ENCODE measurements at regions not wholly inside any gene's neighbourhood (a gene's known extent, or its start where the extent isn't known, plus 50 kb on each side); places are given as distances from the start of the nearest gene placed in this dataset.

DNA sequence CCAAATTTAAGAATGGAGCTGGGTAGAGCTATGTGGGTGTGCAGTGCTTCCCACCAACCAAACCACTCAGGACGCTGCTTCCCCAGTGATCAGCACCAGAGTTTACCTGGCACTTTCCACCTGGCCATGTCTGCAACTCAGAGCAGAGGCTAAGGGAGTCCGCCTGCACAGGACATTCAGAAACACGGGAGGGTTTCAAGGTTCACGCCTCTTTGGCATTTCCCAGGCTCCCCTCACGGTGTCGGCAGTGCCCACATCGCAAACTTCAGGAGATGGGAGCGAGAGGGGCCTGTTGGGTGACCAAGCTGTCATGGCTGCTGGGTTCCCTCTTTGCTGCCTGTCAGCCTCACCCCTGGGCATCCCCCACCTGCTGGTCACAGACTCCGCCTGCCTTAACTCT, 161.5 kb downstream of the NXNL2 start:
- peaks cover 0 to 7% (median 3%) of the 10 kb centered on the region in 4 donors for H3K4me1 ChIP-seq
- TF ChIP-seq CTCF (IDR thresholded peaks at IDR 0.05), result no peak
- no peaks in the 10 kb centered on the region for H3K36me3 ChIP-seq
- no peak for DNase-seq
- H3K4me3 ChIP-seq, result no peak overlapping the region
- H3K27ac ChIP-seq, result no peak overlapping the region
- no peaks in the 10 kb centered on the region for H3K9me3 ChIP-seq
- 86 to 93% methylated on average over 9 of the region's 9 CpGs for WGBS, 2 donors
- intact Hi-C loops (cut with DNase I), result no loop called here
- no peaks in the 10 kb centered on the region for H3K27me3 ChIP-seq

GRCh38 chr9:88697764-88698432, 162.9 kb downstream of the NXNL2 start:
- H3K9me3 ChIP-seq, result no peaks in the 10 kb centered on the region
- H3K27ac ChIP-seq, result no peak overlapping the region
- TF ChIP-seq POLR2AphosphoS5 (IDR thresholded peaks at IDR 0.05), result no peak
- TF ChIP-seq CTCF (IDR thresholded peaks at IDR 0.05), result no peak
- TF ChIP-seq POLR2A (IDR thresholded peaks at IDR 0.05), result no peak
- TF ChIP-seq EP300 (IDR thresholded peaks at IDR 0.05), result no peak
- H3K36me3 ChIP-seq, result no peaks in the 10 kb centered on the region
- H3K4me1 ChIP-seq, result peaks cover 0 to 7% (median 3%) of the 10 kb centered on the region in 4 donors
- no peak for DNase-seq
- no peaks in the 10 kb centered on the region for H3K27me3 ChIP-seq
- intact Hi-C loops (cut with DNase I), result no loop called here
- 63 to 72% methylated on average over 8 of the region's 8 CpGs for whole genome bisulfite sequencing, 2 donors
- no peak overlapping the region for H3K4me3 ChIP-seq

DNA sequence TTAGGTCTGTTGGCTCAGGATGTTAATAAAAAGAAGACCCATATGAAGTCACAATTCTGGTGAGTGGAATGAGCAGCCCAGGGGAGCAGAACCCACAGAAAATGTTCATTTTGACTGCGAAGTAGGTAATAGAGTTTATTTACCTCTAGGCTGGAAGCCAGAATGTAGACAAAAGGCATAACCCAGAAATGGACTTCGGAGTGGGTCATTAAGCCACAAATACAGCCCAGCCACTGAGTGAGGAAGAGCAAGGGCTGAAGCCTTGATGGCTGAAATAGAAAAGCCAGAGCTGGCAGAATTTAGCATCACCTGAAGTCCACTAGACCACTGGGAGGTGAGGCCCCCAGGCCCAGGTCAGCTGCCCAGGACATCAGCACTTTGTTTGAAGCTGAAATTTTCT, 168.0 kb downstream of the NXNL2 start:
- intact Hi-C loops (cut with DNase I), result no loop called here

DNA sequence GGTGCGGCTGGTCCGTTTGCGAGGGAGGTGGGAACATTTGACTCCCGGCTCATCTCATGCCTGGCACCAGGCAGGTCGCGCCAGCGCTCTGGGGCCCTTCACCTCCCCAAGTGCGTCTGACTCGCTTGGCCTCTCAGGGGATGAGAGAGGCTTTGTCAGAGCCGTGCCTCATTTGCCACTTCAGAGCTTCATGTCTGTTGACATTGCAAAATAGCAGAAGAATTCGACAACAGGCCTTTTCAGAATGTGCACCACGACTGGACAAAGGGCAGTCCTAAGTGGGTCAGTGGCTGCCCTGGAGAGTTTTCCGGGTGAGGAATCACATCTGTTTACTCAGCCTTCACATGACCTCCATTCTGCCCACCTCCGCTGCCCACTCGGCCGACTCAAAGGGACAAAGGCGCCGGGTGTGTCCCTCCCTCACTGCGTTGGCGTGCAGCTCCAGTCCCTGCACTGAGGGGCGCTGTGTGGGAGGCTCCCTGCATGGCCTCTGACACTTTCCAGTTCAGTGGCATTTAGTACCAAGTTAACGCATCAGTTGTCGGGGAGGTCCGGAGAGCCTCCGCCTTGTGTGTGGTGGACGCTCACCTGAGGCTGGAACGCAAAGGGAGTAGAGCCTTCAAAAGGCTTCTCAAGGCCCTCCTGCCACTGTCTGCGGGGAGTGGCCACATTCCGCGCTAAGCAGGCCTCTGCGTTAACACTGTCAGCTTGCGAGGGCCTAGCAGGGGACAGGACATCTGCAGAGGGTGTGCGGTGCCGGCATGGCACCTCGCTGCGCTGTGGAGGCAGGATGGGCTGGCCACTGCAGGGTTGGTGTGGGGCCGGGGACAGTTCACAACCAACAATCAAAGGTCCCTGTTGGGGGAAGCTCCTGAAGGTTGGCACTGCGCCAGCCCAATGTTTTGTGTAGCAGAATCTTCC, 171.5 kb downstream of the NXNL2 start:
- TF ChIP-seq POLR2A (IDR thresholded peaks at IDR 0.05) (no peak), CTCF (IDR thresholded peaks at IDR 0.05) (no peak), EP300 (IDR thresholded peaks at IDR 0.05) (no peak), POLR2AphosphoS5 (IDR thresholded peaks at IDR 0.05) (no peak)

More for the DNA sequence above, 168.0 kb downstream of the NXNL2 start:
- 33 to 77% methylated on average over 2 of the region's 2 CpGs for WGBS, 2 donors
- Histone ChIP-seq H3K27ac (no peak overlapping the region), H3K4me1 (peaks cover 0 to 6% (median 3%) of the 10 kb centered on the region in 4 donors), H3K9me3 (no peaks in the 10 kb centered on the region), H3K4me3 (no peak overlapping the region), H3K27me3 (no peaks in the 10 kb centered on the region), H3K36me3 (no peaks in the 10 kb centered on the region)
- no peak for DNase-seq
- TF ChIP-seq EP300 (IDR thresholded peaks at IDR 0.05) (no peak), POLR2A (IDR thresholded peaks at IDR 0.05) (no peak), CTCF (IDR thresholded peaks at IDR 0.05) (no peak), POLR2AphosphoS5 (IDR thresholded peaks at IDR 0.05) (no peak)

More for the DNA sequence above, 171.5 kb downstream of the NXNL2 start:
- Histone ChIP-seq H3K27ac (no peak overlapping the region), H3K4me1 (no peaks in the 10 kb centered on the region), H3K36me3 (no peaks in the 10 kb centered on the region), H3K9me3 (no peaks in the 10 kb centered on the region), H3K27me3 (no peaks in the 10 kb centered on the region), H3K4me3 (no peak overlapping the region)
- intact Hi-C loops (cut with DNase I), result no loop called here
- DNase-seq, result no peak
- 74 to 86% methylated on average over 38 of the region's 38 CpGs for WGBS, 2 donors
